ENCODE measurements at regions not wholly inside any gene's neighbourhood (a gene's known extent, or its start where the extent isn't known, plus 50 kb on each side); places are given as distances from the start of the nearest gene placed in this dataset.
"Not testable (repeated sequence)": the region's sequence is repeated elsewhere in the genome, so short reads cannot be mapped to it uniquely, and the experiment has no call there.

GRCh38 chr9:7636838-7637467, 162.6 kb downstream of the DMAC1 start:
- no peak for DNase-seq (ENCODE audit: low spot score)
- in situ Hi-C loops (cut with MboI; ENCODE audit: low pct_unique_long_range_greater_than_20kb, low sequenced_read_pairs, unreplicated experiment) = no loop called here
- no peak for TF ChIP-seq CTCF (IDR thresholded peaks at IDR 0.05; ENCODE audit: extremely low read depth, insufficient read depth, missing control alignments)

DNA sequence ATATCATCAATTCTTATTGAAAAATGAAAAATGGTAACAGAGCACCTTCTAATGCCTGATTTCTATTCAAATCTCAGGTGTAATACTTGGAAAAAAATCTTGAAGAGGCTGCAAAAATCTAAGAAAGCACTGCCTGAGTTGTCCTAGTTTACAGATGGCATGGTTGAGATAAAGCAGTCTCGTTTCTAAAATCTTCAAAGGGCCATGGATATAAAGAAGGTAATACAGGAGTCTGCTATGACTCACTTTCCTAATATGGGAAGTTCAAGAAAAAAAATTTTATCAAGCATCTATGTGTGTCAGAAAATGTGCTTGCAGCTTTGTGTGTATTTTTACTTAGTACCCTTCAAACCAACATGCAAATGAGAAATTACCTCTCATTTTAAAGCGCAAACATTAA, 163.3 kb downstream of the DMAC1 start:
- no peak for DNase-seq (ENCODE audit: low spot score)
- in situ Hi-C loops (cut with MboI; ENCODE audit: low pct_unique_long_range_greater_than_20kb, low sequenced_read_pairs, unreplicated experiment) = no loop called here
- TF ChIP-seq CTCF (IDR thresholded peaks at IDR 0.05; ENCODE audit: extremely low read depth, insufficient read depth, missing control alignments) = no peak

DNA sequence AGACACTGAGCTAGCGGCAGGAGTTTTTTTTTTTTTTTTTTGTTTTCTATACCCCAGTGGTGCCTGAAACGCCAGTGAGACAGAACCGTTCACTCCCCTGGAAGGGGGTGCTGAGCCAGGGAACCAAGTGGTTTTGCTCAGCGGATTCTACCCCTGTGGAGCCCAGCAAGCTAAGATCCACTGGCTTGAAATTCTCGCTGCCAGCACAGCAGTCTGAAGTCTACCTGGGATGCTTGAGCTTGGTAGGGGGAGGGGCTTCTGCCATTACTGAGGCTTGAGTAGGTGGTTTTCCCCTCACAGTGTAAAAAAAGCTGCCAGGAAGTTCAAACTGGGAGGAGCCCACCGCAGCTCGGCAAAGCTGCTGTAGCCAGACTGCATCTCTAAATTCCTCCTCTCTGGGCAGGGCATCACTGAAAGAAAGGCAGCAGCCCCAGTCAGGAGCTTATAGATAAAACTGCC, 173.0 kb downstream of the DMAC1 start:
- in situ Hi-C loops (cut with MboI; ENCODE audit: low pct_unique_long_range_greater_than_20kb, low sequenced_read_pairs, unreplicated experiment); DNase-seq (ENCODE audit: low spot score): not testable (repeated sequence)

- DNase-seq (ENCODE audit: low spot score) = no peak
- in situ Hi-C loops (cut with MboI; ENCODE audit: low pct_unique_long_range_greater_than_20kb, low sequenced_read_pairs, unreplicated experiment) = no loop called here
- TF ChIP-seq CTCF (IDR thresholded peaks at IDR 0.05; ENCODE audit: extremely low read depth, insufficient read depth, missing control alignments) = no peak
These were observed 177.1 kb downstream of the DMAC1 start for GRCh38 chr9:7622481-7622880.

DNA sequence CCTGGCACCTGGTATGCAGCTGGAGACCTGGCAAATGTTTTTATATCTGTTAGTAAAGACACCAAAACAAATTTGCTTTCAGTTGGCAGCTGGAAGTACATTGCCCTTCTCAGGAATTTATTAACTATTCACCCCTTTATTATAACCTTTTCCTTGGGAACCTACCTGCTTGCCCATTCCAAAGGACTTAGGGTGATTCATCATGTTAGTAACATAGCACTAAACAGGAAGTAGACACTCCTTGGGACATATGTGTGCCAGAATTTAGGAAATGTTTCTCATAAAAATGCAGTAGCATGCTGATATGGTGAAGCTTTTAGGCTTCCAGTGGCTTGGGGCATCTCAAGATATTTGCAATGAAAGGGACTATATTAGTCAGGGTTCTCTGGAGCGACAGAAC, 184.2 kb downstream of the DMAC1 start:
- no peak for DNase-seq (ENCODE audit: low spot score)
- no peak for TF ChIP-seq CTCF (IDR thresholded peaks at IDR 0.05; ENCODE audit: extremely low read depth, insufficient read depth, missing control alignments)
- in situ Hi-C loops (cut with MboI; ENCODE audit: low pct_unique_long_range_greater_than_20kb, low sequenced_read_pairs, unreplicated experiment) = no loop called here

GRCh38 chr9:7613931-7614330, 185.6 kb downstream of the DMAC1 start:
- no peak for DNase-seq (ENCODE audit: low spot score)
- no peak for TF ChIP-seq CTCF (IDR thresholded peaks at IDR 0.05; ENCODE audit: extremely low read depth, insufficient read depth, missing control alignments)
- in situ Hi-C loops (cut with MboI; ENCODE audit: low pct_unique_long_range_greater_than_20kb, low sequenced_read_pairs, unreplicated experiment) = no loop called here

GRCh38 chr9:7608261-7608660, 191.3 kb downstream of the DMAC1 start:
- in situ Hi-C loops (cut with MboI; ENCODE audit: low pct_unique_long_range_greater_than_20kb, low sequenced_read_pairs, unreplicated experiment) = no loop called here
- no peak for TF ChIP-seq CTCF (IDR thresholded peaks at IDR 0.05; ENCODE audit: extremely low read depth, insufficient read depth, missing control alignments)
- DNase-seq (ENCODE audit: low spot score) = no peak
